RCC 7860 (cell line): ENCODE measurements at regions not wholly inside any gene's neighbourhood (a gene's known extent, or its start where the extent isn't known, plus 50 kb on each side); places are given as distances from the start of the nearest gene placed in this dataset.
A peak's percentile ranks its signal among the peaks of the same experiment; 100 is the strongest.
"Not testable (repeated sequence)": the region's sequence is repeated elsewhere in the genome, so short reads cannot be mapped to it uniquely, and the experiment has no call there.

Source experiments
- DNase-seq: peaks from one replicate; pipeline ENCODE4 v3.0.0-alpha.2; 2015; ENCODE audit warnings: low spot score
- FAIRE-seq: peaks from 2 replicates; lab custom pipeline; 2012; peaks lifted over from hg19 to GRCh38; lab: Jason Lieb, UNC

DNA sequence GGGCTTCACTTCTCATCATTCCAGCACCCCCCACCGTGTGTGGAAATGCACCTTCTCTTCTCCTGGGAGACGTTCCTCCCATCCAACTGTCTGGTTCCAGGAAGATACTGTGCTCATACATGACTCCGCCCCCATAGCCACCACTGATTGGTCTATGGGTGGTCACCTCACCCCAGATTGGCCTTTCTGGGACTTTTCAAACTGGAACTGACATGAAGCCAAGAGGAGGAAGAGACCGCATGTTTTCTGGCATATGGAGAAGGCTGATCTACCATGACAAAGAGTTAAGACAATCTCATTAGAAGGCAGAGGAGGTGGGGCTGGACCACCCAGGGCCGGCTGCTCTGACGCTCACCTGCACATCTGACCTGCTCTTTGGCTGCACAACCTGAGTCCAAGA, 294.2 kb downstream of the ADGRD1 start:
- not testable (repeated sequence) for DNase-seq, FAIRE-seq

DNA sequence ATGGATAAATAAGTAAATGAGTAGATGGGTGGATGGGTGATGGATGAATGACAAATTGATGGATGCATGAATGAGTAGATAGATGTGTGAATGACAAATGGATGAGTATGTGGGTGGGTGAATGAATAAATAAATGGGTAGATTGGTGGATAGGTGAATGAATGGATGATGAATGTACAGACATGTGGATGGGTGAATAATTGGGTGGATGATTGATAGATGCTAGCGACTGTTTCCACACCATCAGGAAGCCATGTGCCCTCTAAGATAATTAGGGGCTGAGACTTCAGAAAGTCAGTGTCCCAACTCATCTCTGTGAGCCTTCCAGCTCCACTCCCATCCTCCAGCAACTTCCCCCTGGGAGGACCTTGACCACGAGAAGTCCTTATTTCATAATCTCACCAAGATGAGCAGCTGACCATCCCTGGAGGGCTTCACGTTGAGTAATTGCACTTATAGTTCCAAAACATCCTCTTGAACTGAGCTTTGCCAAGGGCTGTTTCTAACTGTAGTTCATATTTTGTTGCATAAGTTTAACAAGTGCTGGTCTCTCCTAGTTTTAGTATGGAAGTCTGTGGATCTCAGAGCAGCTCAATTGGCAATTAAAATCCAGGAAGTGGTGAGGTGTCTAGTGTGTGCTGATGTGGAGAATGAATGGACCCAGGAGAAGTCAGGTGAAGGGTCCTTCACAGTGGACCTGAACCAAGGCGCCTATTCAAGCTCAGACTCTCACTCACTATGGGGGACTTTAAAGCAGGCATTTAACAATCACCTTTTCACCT, 295.7 kb downstream of the ADGRD1 start:
- FAIRE-seq (no peak), DNase-seq (peak; percentile 9)

DNA sequence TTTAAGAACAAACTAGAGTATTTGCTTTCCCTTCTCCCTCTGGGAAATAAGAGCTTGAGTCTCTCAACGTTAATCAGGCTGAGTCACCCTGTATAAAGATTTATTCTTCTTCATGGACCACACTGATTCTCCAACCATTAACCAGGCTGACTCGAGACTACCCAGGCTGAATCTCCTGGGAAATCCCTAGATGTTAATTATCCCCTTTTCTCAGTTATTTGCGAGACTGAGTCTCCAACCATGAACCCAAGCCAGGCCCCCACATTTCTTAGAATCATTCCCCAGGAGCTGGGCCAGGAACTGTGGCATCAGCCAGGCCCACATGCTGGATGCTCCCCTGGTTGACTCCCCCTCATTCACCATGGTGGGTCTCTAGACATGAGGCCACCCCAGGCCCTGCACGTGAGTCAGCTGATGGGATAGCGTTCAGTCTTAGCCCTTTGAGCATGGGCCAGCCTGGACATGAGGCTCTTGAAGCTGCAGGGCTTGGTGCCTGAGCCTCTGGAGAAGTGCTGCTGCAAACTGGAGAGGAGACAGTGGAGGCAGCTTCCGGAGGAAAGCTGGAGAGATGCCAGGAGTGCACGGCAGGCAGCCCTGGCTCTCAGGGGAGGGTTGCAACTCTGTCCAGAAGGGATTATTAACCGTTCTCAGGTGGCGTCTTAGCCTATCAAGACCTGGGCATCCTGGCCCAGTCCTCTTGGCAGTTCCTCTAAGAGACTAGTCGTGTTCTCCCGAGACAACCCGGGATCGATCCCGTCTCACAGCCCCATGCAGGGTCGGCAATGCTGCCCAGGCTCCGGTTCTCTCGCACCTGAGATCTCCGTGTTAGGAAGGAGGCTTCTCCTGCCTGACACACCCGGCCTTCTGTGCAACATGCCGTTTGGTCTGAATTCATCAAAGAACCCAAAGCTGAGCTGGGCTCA, 296.6 kb downstream of the ADGRD1 start:
- DNase-seq (peak; percentile 26), FAIRE-seq (no peak)

DNA sequence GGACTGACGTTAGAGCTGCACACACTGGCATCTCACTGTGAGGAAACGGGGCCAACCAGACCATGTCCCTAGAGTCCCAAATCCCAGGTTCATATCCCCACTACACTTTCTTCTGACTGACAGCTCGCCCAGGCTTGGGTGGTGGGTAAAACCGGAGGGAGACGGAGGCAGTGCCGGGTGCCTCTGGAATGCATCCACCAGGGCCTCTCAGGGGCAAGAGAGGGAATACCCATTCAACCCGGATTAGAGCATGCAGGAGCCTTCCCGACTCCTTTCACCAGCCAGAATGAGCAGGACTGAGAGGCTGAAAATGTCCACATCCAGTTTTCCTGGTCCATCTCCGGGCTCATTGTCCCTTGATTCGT, 297.2 kb downstream of the ADGRD1 start:
- DNase-seq (no peak), FAIRE-seq (no peak)

DNA sequence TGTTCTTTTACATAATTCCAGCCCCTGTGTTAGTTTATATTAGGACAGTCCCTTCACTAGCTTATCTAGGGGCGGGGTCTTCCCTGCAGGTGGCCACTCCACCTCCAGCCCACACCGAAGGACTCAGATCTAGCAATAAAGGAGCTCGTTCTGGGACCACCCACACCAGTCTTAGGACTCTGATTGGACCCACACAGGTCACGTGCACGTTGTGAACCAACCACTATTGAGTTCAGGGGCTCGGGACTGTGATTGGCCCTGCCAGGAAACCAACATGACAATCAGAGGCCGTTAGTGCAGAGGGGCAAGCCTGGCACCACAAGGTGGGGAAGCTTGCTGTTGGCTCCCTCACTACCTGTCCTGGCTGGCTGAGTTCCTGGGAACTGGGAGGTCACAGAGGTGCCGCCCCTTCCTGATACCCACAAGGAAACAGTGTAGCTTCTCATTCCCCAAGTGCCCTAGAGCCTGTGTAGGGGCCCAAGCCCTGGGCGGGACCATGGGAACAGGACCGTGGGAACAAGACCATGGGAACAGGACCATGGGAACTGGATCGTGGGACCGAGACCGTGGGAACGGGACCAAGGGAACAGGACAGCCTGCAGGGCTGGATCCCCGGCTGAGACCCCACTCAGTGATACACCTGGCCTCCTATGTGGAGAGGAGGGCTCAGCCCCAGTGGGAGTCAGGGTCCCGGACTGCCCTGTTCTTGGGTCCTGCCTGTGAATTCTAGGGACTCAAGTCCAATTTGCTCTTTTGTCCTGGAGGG, 297.8 kb downstream of the ADGRD1 start:
- no peak for DNase-seq
- FAIRE-seq = no peak

DNA sequence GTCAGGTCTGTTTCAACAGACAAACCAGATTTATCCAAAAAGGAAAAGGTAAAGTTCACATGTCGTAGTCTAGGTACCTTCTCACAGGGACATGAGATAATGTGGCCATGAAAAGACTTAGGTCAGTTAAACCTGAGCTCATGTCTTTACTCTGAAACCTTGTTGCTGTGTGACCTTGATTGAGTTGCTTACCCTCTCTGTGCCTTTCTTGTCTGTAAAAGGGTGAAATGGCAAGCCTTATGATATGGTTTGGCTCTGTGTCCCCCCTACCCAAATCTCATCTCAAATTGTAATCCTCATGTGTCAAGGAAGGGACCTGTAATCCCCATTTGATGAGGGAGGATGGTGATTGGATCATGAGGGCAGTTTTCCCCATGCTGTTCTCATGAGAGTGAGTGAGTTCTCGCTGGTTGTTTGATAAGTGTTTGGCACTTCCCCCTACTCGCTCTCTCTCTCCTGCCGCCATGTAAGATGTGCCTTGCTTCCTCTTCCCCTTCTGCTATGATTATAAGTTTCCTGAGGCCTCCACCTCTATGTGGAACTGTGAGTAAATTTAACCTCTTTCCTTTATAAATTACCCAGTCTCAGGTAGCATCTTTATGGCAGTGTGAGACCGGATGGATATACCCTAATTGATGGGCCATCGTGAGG, 299.8 kb downstream of the ADGRD1 start:
- FAIRE-seq = no peak
- DNase-seq = no peak

DNA sequence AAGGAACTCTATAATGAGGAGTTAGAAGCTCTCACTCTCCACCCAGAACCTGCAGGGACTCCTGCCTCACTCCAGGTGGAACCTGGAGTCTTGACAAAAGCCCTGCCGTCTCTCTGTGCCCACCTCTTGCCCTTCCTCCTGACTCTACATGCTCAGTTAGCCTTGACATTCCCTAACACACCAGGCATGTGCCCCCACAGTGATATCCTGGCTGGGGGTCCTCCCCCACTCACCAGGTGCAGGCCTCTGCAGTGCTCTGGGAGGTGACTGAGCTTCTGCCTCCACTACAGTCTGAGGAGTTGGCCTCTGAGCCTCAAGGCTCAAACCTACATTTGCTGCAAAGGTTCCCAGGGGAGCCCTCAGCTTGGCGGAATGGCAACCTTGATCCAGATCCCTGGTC, 300.7 kb downstream of the ADGRD1 start:
- FAIRE-seq = no peak

DNA sequence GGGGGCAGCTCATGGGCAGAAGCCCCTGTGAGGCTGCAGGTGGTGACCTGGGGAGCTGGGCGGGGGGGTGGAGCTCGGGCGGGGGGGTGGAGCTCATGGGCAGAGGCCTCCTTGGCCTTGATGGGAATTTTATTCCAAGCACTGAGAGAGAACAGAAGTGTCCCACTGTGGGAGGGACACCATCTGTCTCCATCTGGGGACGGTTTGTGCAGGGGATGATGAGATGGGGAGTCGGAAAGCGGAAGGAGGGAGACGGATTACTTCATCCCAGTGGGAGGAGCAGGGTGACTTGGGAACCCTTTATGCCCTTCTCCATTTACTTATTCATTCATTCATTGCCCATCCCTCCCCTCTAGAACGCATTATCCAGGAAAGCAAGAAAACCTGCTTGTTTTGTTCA, 304.7 kb downstream of the ADGRD1 start:
- FAIRE-seq (no peak), DNase-seq (no peak)

More for the DNA sequence above, 300.7 kb downstream of the ADGRD1 start:
- no peak for DNase-seq

DNA sequence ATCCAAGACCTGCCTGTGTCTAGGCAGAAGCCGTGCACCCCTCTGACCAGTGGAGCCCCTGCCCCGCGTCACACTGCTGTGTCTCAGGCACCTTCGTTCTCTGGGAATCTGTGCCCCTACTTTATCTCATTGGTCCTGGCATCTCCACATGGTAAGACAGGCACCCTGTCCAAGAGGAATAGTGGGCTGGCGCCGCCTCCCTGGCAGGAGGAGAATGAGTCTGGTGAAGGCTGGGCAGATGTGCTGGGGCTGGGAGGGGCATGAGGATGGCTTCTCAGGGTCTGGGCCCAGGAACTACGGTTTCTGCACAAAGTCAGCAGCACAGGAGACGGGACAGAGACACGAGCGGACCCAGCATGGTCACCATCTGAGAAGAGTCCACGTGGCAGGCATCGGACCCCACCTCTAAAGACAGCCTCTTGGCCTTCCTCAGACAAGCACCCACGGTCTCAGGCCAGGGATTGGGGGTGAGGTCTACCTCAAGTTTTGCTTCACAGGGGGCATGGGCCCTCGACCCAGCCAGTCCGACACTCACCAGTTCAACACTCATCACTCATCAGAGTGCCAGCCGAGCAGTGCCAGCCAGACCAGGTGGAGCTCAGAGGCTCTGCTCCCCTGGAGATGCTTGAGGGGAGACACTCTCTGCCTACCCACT, 306.7 kb downstream of the ADGRD1 start:
- no peak for FAIRE-seq
- DNase-seq = no peak

DNA sequence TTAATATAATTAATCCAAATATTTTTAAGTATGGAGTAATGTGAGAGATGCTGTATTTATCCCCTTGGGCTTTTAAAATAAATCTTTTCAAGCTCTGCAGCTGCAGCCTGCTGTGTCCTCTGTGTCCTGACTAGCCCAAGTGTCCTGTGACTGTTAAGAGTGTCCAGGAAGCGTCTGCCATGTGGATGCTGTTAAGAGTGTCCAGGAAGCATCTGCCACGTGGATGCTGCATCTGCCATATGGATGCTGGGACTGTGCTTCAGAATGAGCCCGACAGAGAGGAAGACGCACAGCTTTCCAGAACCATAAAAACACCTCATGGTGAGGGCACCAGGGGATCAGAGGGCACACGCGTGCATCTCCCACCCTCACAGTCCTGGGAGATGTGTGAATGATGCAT, 307.2 kb downstream of the ADGRD1 start:
- FAIRE-seq (no peak), DNase-seq (no peak)

DNA sequence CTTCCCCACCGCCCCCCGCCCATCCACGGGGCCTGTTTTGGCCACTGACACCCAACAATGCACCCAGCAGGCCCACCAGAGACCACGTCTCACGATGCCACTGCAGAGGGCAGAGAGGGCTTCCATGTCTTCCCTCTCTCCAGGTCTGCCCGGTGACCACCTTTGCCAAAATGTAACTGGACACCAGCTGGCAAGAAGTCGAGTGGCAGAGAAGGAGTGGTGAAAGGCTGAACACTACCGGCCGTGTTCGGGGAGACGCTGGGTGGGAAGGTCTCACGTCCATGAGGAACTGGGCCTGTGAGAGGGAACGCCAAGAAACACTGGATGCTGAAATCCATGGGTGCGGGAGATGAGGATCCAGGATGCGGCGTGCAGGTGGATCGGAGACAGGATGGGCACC, 308.2 kb downstream of the ADGRD1 start:
- no peak for FAIRE-seq

DNA sequence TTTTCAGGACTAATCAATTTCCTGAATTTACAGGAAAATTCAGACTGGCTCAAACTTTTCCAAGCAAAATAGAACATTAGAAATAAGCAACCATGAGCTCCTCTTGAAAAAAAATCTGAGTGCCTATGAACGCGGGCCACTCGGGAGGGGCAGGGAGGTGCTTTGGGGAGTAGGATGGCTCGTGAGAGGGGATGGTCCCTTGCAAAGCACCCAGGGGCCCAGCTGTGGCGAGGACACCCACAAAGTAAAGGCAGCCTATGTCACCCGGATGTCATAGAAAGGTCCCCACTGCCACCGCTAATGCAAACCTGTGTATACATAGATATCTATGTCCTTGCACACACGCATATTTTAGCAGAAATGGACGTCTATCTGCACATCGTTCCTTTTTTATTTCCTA, 309.9 kb downstream of the ADGRD1 start:
- DNase-seq (no peak), FAIRE-seq (no peak)

More for the DNA sequence above, 308.2 kb downstream of the ADGRD1 start:
- DNase-seq = no peak

DNA sequence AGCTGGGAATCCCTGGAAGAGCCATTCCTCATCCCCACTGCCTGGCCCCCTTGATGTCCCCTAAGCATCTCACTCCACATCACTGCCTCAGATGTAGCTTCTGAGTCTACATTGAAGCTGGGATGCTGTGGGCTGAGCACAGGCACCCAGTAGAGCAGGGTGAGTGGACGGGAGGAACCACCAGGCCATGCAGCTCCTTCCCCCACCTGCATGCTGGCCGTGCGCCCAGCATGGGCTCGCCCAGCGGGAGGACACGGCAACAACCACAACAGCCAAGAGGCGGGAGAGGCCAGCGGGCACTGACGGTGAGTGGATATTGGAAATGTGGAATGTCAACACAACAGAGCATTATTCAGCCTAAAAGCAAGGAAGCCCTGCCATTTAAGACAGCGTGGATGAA, 310.9 kb downstream of the ADGRD1 start:
- DNase-seq (no peak), FAIRE-seq (no peak)

DNA sequence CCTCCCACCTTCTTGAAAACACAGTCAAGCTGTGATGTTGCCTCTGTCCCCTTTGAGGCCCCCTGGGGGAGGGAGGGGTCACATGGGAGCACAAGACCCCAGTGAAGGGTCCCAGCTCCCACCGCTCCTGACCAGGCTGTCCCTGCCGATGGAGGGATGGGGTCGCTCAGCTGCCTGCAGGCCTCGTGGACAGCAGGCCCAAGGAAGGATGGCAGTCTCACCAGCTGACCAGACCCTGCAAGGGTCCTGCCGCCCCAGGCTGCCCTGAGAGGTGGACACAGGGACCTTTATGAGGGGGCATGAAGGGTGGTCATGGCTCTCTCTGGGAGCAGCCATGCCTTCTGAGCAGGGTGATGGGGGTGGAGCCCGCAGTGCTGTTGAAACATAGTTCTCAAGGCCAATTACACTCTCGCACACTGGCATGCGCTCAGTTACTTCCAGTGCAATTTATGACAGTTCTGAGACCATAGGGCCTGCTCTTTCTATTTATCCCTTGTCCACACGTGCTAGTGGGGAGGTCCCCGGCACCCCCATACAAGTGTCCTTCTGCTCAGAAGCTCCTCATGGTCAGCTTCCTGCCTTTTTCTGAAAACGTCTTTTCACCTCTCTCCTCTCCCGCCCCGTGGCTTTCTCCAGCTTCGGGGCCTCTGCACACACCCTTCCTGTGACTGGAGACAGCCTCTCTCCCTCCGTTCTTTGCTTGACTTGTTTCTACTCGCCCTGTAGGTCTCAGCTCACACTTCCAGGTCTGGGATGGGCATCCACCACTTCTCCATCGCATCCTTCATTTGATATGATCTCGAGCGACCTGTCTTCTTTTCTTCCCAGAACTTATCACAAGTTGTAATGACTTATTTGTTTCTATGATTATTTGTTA, 313.1 kb downstream of the ADGRD1 start:
- FAIRE-seq (no peak), DNase-seq (no peak)

DNA sequence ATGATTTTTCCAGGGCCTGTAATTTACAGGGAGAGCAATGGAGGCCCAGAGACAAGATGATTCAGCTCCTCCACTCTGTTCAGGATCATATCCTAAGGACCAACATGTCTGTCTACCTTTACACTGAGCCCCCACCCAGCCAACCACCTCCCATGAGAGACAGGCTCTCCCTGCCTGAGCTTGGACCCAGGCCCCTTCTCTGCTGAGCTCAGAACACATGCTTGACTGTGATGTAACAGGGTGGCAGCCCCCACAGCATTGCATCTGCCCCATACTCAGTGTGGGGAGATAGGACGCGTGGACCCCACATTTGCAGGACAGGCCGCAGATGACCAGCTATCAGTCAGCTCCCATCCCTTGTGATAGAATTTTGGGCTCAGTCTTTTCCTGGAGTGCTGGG, 313.9 kb downstream of the ADGRD1 start:
- DNase-seq = no peak
- no peak for FAIRE-seq

DNA sequence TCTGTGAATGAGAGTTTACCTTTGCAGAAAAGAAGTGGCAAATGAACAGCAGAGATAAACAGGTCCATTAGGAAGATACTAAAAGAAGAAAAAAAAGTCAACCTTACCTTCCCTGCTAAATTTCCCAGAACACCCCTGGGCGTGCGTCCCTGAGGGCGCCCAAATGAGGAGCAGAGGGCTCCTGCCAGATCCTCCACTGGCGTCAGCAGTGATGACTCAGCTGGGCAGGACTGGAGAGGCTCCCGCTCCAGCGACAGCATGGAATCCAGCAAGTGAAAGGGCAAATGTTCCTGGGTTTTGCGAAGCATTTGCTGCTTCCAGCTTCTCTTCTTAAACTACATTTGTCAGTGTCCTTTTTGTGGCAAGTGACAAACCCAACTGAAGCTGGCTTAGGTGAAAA, 314.4 kb downstream of the ADGRD1 start:
- DNase-seq, FAIRE-seq: not testable (repeated sequence)

DNA sequence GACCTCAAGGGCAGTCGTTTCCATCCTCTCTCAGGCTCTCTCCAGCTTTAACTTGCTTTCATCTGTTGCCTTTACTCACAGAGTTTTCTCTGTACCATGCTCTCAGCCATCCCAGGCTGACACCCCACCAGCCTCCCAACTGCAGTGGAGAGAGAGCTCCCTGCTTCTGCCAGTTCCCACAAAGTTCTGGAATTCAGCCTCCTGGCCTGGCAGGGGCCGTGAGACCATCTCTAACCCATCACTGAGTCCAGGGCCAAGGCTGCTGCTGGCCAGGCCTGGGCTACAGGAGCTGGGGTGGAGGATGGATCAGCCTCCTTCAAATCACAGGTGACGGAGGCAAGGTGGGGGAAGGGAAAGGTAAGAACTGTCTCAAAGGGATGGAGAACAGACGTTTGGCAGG, 314.9 kb downstream of the ADGRD1 start:
- FAIRE-seq, DNase-seq: not testable (repeated sequence)

DNA sequence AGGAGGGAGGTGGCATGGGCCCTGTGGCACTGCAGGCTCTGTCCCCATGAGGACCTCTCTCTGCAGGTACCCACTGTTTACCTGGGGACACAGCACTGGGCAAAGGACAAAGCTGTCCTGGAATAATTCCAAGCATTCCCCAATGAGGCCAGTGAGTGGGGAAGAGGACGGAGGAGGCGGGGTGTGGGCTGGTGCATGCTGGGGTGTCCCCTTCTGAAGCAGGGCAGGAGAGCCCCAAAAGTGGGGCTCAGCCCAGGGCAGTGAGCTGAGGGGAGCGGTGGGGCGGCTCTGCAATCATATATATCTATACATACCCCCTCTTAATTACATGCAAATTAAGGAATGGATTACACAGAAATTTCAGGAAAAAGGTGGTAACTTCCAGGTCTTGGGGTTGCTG, 315.8 kb downstream of the ADGRD1 start:
- no peak for DNase-seq
- no peak for FAIRE-seq

DNA sequence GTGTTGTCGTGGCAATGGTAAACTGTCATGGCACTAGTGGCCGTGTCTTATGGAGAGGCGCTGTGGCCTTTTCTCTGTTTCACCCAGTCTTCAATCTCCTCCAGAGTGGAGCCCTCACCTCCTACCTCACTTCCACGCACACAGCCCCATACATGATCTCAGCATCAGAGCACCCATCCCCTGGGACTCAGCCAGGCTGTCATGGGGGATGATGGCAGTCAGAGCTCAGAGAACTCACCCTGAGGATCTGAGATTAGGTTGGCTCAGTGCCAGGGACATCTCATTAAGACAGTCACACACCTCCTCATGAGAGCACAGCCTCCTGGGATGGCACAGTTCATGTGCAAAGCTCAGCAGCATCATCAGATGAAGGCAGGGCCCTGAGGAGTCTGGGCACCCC, 316.3 kb downstream of the ADGRD1 start:
- FAIRE-seq, DNase-seq: not testable (repeated sequence)
